G401 (cell line): ENCODE measurements at regions not wholly inside any gene's neighbourhood (a gene's known extent, or its start where the extent isn't known, plus 50 kb on each side); places are given as distances from the start of the nearest gene placed in this dataset.

ENCODE experiments used
- DNase-seq: peaks from one replicate; pipeline ENCODE4 v3.0.0-alpha.2; 2015; ENCODE audit warnings: low spot score
- in situ Hi-C: cut with HindIII; loops from 2 replicates; pipeline ENCODE4 v1.10.0; 2016; ENCODE audit warnings: low sequenced_read_pairs, mixed read lengths

DNA sequence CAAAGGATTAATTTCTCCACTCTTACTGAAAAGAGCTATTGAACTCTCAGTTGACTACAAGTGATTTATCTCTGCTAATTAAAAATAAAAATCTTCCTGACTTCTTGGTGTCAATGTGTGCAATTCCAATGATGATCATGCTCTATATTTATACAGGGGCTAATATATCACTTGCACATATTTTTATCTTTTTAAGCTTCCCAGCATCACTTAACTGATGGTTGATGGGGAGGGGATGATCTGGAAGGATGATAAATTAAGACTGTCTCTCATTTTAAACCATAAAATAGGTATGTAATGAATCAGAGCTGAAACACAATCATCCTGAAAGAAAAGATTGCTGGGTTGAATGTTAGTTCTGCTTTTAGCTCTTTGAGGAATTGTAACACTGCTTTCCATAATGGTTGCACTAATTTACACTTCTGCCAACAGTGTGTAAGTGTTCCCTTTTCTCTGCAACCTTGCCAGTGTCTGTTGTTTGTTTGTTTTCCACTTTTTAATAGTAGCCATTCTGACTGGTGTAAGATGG, 169.6 kb upstream of the ECI2 start:
- in situ Hi-C loops = no loop called here
- DNase-seq = no peak

DNA sequence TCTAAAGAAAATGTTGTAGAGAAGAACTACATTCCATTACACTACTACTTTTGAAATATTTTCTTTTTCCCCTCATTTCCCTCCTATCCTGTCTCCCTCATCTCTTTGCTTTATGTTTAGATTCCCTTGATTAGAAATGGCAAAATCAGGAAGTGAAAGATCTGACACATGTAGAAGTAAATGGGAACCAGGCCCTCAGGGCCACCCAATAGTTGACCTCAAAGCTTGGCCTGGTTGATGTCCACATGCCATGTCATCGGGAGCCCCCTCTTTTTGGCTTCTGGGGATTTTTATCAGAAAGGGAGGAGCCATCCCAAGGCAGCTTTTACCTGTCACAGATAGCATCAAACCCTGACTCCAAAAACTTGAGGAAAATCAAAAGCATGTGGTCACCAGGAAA, 168.3 kb upstream of the ECI2 start:
- in situ Hi-C loops = no loop called here

DNA sequence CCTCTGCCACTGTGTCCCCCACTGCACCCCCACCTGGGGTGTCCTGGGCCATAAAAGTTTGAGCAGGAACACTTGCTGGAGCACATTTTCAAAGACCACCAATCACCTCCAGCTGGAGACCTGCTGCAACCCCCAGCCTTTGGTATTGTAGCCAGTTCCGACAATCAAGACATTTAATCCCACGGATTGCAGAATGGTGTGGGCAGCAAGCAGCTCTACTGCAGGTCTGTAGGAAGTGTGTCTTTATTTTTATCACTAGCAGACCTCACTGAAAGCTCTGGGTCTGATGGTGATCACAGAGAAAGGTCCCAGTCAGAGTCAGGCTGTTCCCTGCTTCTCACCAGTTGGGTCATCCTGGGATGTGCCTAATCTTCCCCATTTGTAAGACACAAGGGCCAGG, 167.1 kb upstream of the ECI2 start:
- DNase-seq = no peak
- in situ Hi-C loops = no loop called here

More for the DNA sequence above, 168.3 kb upstream of the ECI2 start:
- no peak for DNase-seq

DNA sequence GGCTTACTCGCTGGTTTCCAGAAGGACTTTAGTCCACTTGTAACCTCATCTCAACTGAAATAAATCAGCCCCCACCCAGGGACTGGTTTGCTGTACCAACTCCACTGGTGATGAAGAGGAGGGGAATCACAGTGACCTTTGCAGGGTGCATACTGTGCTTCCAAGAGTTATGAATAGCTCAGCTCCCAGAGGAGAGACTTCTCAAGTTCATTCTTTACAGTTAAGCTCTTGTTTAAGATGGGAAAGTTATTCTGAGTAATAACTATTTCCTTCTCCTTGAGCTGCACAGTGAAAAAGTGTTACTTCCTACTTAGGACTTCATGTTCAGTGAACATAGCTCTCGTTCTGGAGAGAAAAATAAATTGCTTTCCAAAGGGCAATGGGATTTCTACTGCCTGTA, 166.5 kb upstream of the ECI2 start:
- in situ Hi-C loops = no loop called here
- DNase-seq = no peak

DNA sequence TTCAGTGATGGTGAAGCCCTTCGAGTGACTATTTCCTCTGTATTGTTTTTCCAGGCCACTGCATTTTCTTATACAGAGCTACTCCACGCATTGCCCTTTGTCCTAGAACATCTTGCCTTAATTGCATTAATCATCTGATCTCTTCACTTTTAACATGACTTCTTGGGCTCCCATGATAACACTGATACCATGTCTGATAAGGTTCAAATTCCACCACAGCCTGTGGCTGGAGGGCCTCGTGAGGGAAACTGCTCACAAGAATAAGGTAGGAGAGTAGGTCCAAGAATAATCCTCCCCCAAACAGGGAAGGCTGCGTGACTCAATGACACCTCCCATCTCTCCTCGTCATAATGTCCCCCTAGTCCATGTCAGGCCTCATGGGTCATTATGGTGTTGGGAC, 165.5 kb upstream of the ECI2 start:
- no peak for DNase-seq
- in situ Hi-C loops = no loop called here

DNA sequence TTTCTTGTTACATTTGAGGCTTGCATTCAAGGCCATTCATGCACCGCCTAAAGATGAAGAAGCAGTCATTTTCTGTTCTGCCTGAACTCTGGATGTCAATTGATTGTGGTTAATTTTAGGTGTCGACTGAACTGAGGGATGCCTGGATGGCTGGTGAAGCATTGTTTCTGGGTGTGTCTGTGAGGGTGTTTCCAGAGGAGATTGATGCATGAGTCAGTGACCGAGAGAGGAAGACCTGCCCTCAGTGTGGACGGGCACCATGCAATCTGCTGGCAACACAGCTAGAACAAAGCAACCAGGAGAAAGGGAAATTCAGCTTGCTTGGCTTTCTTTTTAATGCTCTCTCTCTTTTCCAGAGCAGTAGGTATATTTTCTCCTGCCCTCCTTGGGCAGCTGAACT, 164.1 kb upstream of the ECI2 start:
- DNase-seq = no peak
- in situ Hi-C loops = no loop called here

DNA sequence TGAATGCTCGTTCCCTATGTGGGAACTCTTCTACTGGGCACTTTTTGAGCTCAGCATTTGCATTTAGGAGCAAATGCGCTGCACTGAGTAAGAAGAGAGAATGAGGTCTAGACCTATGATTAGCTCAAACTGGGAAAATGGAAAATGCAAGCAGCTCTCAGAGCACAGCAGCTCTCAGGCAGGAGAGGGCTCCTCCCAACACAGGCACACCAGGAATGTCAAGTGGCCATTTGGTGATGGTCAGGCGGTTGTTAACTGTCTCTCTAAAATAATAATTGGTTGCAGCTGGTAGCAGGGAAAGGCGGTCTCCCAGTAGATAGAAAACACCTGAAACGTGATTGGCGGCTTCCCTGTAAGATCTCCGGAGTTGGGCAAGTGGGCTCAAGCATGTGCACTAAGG, 162.0 kb upstream of the ECI2 start:
- in situ Hi-C loops = no loop called here
- no peak for DNase-seq

DNA sequence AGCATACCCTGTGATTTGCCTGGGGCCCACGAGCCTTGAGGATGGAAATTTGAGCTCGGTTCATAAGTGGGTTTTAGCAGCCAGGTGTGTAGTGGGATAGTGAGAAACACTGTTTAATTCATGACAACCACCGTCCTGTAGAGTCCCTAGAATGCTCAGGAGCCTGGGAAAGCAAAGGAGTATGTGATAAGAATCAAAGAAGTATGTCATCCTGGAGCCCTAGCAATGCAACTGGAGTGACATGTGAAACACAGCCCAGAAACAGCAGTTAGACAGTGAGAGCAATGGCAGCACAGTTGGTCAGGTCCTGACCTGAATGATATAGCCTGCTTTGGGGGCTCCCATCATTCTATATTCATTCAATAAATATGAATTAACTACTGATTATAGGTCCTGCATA, 161.2 kb upstream of the ECI2 start:
- no peak for DNase-seq
- in situ Hi-C loops = no loop called here

DNA sequence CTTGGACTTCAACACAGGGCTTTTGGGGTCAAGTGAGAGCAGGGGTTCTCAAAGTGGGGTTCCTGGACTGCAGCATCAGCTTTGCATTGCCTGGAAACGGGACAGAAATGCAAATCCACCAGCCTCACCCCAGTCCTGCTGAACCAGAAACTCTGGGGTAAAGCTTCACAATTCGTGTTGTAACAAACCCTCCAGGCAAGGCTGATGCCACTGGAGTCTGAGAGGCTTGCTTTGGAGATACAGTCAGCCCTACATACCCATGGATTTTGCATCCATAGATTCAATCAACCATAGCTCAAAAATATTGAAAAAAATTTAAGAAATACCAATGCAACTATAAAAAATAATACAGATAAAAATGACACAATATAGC, 160.4 kb upstream of the ECI2 start:
- in situ Hi-C loops = no loop called here
- DNase-seq = no peak

DNA sequence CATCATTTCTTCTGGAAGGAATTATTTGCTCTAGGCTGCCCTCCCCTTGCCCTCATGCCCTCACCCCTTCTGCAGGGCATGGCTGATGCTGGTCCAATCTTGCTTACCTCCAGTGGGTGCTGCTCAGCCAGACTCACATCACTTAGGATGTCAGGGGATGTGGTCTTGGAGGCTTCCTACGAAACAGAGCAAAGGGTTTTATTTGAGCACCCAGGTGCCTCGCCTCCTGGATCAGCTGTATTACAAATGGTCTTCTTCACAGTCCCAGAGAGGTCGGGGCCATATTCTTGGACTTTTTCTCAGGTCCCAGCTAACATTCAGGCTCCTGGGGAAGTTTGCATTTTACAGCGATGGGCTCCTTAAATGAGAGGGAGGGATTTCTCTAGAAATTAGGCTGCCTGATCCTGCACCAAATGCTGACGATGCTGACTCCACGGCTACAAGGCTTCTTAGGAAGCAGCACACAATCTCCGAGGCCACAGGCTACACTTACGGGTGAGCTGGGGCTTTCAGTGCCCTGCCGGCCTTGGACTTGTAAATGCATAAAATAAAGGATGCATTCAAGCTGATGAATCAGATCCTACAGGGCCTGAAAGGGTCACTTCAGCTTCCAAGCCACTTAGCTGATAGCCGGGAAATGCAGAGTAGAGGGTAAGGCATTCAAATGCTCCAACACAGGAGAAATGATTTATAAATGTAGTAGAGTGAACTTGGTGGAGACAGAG, 159.8 kb upstream of the ECI2 start:
- DNase-seq = no peak

DNA sequence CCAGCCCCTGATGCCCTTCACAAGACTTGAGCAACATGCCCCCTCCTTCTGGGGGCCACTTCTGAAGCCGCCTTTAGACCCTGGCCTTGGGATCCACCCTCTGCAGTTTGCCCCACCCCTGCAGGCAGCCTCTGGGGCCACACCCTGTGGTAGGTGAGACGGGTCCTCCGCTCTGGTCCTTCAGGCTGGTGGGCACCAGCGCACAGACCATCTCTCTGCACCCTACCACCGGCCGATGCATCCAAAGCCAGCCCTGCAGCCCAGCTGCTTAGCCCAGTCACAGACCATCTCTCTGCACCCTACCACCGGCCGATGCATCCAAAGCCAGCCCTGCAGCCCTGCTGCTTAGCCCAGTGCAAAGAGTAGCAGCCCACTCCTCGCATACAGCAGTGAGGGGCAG, 159.3 kb upstream of the ECI2 start:
- DNase-seq = no peak
- in situ Hi-C loops = no loop called here

More for the DNA sequence above, 159.8 kb upstream of the ECI2 start:
- in situ Hi-C loops = no loop called here

DNA sequence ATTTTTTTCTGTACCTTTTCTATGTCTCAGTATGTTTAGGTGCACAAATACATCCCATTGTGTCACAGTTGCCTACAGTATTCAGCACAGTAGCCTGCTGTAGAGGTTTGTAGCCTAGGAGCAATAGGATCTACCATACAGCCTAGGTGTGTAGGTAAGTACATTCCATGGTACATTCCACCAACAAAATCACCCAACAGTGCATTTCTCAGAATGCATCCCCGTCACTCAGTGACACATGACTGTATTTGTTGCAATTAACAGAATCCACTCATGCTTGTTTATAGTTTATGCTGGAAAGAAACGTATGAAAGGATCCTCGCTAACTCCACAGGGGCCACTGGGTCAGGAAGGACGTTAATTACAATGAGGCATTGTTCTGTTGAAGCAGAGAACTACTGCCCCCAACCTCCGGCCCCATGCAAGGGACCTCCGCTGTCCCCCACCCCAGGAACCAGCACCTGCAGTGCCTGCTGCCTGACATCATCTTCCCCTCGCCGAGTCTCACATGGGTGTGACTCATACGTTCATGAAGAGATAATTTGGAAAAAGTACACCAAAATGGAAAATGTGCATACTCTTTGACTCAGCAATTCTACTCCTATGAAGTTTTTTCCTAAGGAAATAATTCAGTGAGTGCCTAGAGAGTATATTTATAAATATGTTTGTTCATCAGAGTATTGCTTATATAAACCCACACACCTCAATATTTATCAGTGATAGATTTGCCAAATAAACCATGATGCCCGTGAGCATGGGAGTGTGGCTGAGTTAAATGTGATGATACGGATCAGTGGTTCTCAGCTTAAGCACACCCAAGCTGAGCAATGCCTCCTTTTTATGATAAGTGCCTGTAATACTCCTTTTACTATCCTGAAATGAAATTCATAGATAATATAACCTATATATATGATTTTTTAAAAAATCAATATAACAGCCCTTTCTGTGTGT, 156.4 kb upstream of the ECI2 start:
- DNase-seq = no peak
- in situ Hi-C loops = no loop called here

DNA sequence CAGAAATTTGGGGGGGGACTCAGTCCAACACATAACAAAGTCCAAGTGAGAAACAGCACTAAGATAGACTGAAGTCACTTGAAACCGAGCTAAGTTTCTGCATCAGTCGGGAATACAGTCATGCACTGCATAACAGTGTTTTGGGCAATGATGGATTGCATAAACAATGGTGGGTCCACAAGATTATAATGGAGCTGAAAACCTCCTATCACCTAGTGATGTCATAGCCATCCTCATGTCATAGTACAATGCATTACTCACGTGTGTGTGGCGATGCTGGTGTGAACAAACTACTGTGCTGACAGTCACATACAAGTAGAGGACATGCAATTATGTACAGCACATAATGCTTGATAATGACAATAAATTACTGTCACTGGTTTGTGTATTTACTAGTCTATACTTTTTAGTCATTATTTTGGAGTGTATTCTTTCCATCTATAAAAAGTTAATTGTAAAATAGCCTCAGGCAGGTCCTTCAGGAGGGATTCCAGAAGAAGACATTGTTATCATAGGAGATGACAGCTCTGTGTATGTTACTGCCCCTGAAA, 154.5 kb upstream of the ECI2 start:
- in situ Hi-C loops = no loop called here
- no peak for DNase-seq

DNA sequence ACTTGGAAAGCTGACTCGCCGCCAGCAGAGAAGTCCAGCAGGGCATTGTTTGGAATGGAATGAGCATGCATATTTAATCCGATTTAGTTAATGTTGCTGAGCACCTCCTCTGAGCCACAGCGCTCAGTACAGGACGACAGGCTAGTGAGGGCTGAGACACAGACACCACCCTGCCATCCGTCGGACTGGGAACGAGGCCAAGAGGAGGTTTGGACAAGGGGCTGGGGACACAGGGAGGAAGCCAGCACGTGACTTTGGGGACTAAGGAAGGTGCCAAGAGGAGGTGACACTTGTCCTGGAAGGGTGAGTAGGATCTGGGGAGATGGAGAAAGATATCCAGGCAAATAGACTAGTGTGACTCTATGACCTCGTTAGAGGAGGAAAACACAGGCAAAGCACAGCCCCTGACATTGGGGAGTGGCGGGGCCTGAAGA, 152.5 kb upstream of the ECI2 start:
- DNase-seq = peak; percentile 83
- in situ Hi-C loops = no loop called here

DNA sequence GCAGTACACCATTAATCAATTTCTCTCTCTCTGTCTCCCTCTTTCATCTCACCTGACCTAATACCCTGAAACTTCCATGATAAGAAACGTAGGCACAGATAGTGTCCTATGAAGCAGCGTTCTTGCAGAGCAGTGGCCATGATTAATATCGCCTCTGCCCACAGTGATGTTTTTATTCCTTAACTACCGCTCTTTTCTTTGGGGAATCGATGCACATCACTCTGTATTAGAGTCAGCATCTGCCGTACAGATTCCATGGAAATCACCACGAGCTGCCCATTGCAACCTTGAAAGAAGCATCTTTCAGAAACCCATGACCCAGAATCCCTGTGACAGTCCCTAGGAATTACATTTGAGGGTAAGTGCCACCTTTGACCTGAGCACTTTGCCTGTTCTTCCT, 152.0 kb upstream of the ECI2 start:
- in situ Hi-C loops = no loop called here
- DNase-seq = no peak

DNA sequence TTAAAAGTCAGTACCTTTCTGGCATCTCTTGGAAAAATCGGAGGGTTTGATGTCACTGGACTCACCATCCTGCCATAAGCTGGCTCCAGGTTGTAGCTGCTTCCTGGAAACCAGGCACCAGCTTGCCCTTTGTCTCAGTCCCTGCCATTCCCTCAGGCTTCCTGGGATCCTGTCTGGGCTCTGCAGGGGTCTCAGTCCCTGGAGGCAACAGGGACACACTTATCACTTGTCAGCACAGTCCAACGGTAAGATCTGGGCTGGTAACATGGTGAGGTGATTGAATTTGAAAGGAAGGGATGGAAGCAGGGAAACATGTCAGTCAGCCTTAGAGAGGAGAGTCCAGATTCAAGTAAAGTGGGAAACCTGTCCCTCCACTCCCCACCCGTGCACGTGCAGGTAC, 147.6 kb upstream of the ECI2 start:
- in situ Hi-C loops = no loop called here
- DNase-seq = peak; percentile 14

DNA sequence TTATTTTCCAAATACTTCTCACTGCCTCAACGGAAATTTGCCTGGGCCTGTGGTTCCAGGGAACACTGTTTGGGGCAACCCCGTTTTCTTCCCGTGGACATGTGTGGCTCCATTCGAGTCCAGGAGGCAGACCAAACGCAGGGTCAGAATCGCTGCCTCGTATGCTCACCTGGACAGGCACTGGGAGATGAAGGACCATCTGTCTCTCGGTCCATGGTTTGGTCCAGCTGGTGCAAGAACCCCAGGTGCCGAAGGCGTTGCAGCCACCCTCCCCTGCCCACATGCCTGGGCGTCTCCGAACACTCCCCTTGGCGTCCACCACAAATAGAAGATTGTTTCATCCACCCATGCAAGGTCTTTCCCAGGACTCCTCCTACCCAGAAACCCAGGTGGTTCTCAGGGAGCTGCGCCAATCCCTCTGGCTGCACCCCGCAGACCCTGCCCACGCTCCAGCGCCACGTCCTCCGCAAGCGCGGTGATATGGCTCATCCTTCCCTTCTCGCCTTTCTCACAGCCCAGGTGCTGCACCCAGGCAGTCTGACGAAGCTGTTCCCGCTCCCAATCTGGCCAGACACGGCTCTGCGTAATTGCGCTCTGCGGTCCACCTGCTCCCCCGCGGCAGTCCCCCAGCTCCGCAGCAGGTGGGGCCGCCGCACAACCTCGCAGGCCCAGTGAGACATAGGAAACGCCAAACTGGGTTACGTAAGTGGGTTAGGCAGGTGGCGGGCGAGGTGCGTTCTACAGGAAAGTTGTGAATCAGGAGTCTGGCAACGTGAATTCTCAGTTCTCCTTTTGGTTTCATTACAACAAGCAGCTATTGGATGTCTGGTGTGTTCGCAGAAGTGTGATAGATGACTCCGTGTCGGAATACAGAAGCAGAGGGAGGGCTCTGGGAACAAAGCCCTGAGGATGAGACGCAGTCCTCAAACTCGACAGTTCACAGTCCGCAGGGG, 146.2 kb upstream of the ECI2 start:
- in situ Hi-C loops = no loop called here
- DNase-seq = peak; percentile 79

DNA sequence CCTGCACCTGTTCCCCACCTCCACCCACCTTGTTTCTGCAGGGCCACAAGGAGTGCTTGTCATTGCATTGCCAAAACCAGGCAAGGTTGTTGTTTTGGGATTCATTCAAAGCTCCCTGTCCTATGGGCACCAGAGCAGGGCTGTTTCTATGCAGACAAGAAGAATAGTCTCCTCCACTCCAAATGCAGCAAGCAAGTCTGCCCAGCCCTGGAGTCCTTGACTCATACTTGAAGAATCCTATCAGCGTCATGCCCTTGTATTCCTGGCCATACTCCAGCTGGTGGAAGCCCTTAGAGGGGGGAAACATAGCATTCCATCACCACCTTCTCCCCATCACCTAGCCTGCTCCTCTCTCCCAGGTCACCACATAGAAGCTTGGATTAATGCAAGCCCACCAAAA, 145.3 kb upstream of the ECI2 start:
- in situ Hi-C loops = no loop called here
- DNase-seq = peak; percentile 45

DNA sequence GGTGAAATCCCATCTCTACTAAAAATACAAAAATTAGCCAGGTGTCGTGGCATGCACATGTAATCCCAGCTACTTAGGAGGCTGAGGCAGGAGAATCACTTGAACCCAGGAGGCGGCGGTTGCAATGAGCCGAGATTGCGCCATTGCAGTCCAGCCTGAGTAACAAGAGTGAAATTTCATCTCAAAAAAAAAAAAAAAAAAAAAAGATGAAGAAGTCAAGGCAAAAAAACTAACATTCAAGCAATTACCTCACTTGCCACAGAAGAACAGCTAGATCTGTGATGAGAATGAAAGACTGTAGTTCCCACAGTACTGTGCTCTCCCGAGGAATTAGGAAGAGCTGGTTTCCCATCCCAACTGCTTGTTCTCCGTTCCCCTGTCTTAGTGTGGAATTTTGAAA, 144.7 kb upstream of the ECI2 start:
- peak; percentile 6 for DNase-seq
- in situ Hi-C loops = no loop called here
